Upper lobe of left lung (tissue), 4 donors: ENCODE measurements at regions not wholly inside any gene's neighbourhood (a gene's known extent, or its start where the extent isn't known, plus 50 kb on each side); places are given as distances from the start of the nearest gene placed in this dataset.

ENCODE experiments used
- CTCF ChIP-seq, 6 experiments: fragments of 450-650 bp in 4 of 6; fragments of 200-600 bp in 2 of 6; sonication (generic) in 2 of 6; IDR thresholded peaks; one replicate each; pipeline ENCODE4 v1.5.1; 2016 to 2019; ENCODE audit warnings: antibody characterized with exemption in 6 of 6
- POLR2A ChIP-seq, 4 donors: fragments of 450-650 bp; IDR thresholded peaks; one replicate each; pipeline ENCODE4 v1.5.1; 2016 to 2017; ENCODE audit warnings: antibody characterized with exemption in 4 of 4, mild to moderate bottlenecking in 2 of 4
- POLR2AphosphoS5 ChIP-seq, 2 donors: sonication (generic); formaldehyde crosslinking; IDR thresholded peaks; one replicate each; pipeline ENCODE4 v1.5.1; 2017; ENCODE audit warnings: antibody characterized with exemption in 2 of 2

DNA sequence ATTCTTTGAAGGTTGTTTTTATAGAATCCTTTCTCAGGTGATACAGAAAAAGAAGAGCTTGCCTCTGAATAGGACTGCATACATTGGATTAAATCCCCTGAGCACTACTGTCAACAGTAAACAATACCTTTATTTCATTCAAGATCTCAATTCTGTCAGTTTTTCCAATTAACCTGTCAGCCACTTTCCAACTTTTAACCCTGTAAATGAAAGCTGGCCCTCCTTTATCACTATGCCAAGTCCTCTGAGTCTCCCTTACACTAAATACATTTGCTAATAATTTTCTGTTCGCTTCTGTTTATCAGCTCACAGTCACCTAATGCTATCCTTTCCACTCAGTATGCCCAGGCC, 213.7 kb upstream of the ARHGAP42 start:
- TF ChIP-seq POLR2AphosphoS5 (IDR thresholded peaks at IDR 0.05), result no peak
- TF ChIP-seq CTCF (IDR thresholded peaks at IDR 0.05), result no peak
- no peak for TF ChIP-seq POLR2A (IDR thresholded peaks at IDR 0.05)
